ENCODE measurements at regions not wholly inside any gene's neighbourhood (a gene's known extent, or its start where the extent isn't known, plus 50 kb on each side); places are given as distances from the start of the nearest gene placed in this dataset.
"Not testable (repeated sequence)": the region's sequence is repeated elsewhere in the genome, so short reads cannot be mapped to it uniquely, and the experiment has no call there.

DNA sequence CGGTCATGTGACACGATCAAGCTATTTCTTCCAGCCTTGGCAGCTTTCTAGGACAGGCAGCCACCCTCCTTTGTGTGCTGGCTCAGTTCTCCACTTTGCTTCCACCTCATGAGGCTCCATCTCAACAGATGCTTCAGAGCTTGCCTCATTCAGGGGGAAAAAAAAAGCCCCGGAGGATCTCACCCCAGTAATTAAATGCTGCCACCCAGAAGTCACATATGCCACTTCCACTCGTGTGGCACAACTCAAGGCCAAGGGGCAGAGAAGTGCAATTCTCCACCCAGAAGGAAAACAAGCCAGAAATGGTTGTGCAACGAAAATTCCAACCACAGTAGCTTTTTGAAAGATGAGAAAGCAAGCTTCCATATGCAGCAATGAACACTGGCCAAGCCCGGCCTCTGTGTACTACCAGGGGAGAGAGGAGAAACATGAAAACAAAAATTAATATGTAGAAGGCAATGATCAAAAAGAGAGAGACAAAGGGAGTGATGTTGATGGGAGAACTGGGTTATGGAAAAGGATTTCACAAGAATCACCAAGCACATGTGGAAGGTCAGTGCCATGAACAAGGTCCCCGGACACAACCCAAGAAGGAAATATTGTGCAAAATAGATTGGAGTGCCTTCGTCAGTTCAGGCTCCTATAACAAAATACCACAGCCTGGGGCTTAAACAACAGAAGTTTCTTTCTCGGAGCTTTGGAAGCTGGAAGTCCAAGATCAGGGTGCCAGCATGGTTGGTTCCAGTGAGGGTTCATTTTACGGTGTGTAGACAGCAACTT is 113.3 kb upstream of the RRN3 start:
- TF ChIP-seq POLR2A (IDR thresholded peaks at IDR 0.05; ENCODE audit: low read depth, low read length); POLR2AphosphoS5 (IDR thresholded peaks at IDR 0.05; ENCODE audit: low read depth, low read length); PAX5 (IDR thresholded peaks at IDR 0.05; ENCODE audit: insufficient read depth, low read length, severe bottlenecking): not testable (repeated sequence)

Measured in GM12891 (cell line).